GM12864 (cell line): ENCODE measurements at regions not wholly inside any gene's neighbourhood (a gene's known extent, or its start where the extent isn't known, plus 50 kb on each side); places are given as distances from the start of the nearest gene placed in this dataset.

Experiments
- DNase-seq: peaks from one replicate; pipeline ENCODE4 v3.0.0-alpha.2; 2011; ENCODE audit warnings: low read depth
- H3K4me3 ChIP-seq: 2 replicates; pipeline ENCODE4 v1.5.1; 2011; ENCODE audit warnings: mild to moderate bottlenecking, low read depth, low read length, control low read depth
- CTCF ChIP-seq: IDR thresholded peaks from 2 replicates; pipeline ENCODE4 v1.5.1; 2011; ENCODE audit warnings: low read depth, mild to moderate bottlenecking, moderate library complexity, low read length, control low read depth, inconsistent platforms; ENCODE audit errors: missing control alignments

DNA sequence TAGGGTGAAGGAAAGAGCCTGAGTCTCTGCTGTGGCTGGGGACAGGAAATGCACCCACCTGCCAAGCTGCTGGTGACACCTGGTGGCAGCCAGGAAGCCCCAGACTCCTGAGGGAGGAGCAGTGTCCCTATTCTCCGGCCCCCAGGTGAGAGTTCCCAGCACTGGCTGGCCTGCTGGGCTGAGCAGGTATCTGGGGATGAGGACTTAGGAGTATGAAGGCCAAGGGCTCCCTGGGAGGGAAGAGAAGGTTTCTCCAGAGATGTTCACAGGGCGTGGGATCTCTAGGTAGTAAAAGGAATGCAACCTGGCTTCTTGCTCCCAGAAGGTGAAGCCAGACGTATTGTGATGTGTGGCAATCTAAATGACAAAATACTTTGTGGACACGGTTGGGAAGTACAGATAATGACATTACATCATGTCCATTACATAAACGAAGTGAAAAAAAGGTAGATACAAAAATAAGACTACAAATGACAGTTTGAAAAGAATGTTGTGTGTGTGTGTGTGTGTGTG lies 75.8 kb upstream of the SLC1A4 start:
- H3K4me3 ChIP-seq, result no peak overlapping the region; the same call in 1 of the 2 replicates
- DNase-seq, result no peak
- TF ChIP-seq CTCF, result peak; percentile 49

DNA sequence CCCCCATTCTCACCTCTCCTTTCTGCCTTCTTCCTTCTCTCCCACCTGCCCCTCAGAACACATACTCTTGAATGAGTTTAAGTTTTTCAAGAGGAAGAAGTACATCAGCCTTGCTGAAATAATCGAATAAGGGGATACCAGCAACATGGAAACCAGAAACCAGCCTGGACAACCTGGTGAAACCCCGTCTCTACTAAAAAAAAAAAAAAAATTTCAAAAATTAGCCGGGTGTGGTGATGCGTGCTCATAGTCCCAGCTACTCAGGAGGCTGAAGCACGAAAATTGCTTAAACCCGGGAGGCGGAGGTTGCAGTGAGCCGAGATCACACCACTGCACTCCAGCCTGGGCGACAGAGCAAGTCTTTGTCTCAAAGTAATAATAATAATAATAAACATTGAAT lies 75.0 kb upstream of the SLC1A4 start:
- TF ChIP-seq CTCF, result no peak
- H3K4me3 ChIP-seq, result peak overlapping the region; percentile 18
- no peak for DNase-seq

DNA sequence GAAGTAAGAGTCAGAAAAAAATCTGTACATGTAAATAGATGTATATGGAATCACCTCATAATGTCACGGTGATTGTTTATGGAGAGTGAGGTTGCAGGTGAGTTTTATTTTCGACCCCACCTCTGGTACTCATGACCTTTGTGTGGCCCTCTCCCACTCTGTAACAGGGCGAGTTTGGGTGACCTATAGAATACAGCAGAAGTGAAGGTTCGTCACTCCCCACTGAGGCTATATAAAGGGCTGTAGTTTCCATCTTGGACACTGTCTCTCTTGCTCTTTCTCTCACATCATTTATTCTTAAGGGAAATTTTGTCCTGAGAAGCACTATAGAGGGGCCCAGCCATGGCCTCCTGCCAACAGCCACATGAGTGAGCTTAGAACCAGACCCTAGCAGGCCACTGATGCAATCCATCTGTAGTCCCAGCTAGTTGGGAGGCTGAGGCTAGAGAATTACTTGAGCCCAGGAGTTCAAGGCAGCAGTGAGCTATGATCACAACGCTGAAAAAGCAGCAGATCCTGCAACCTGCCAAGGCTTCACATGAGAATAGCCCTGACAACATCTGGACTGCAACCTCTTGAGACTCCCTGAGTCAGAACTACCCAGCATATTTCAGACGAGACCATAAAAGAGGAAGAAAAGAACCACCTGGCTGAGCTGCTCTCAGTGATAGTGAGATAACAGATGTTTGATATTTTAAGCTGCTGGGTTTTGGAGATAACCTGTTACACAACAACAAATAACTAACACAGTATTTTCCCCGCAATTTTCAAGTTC lies 74.3 kb upstream of the SLC1A4 start:
- DNase-seq, result peak; percentile 97
- TF ChIP-seq CTCF, result no peak
- H3K4me3 ChIP-seq, result peak overlapping the region; percentile 4; the same call in 1 of the 2 replicates

DNA sequence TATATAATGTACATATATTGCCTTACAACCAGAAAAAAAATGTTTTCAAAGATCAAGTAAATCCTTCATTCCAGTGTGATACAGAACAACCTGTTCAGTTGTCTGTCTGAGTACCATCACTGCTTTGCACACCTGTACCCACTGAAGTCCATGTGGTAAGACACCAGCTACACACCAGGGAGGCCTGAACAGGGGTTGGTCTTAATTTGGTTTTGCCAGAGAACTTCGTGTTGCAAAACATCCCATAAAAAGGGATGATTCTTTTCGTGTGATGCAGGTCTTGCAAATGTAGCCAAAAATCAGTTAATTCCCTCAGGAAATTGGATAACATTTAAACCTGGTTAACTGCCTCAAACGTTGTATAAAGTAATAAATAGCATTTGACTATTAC lies 73.7 kb upstream of the SLC1A4 start:
- H3K4me3 ChIP-seq, result no peak overlapping the region
- DNase-seq, result no peak

DNA sequence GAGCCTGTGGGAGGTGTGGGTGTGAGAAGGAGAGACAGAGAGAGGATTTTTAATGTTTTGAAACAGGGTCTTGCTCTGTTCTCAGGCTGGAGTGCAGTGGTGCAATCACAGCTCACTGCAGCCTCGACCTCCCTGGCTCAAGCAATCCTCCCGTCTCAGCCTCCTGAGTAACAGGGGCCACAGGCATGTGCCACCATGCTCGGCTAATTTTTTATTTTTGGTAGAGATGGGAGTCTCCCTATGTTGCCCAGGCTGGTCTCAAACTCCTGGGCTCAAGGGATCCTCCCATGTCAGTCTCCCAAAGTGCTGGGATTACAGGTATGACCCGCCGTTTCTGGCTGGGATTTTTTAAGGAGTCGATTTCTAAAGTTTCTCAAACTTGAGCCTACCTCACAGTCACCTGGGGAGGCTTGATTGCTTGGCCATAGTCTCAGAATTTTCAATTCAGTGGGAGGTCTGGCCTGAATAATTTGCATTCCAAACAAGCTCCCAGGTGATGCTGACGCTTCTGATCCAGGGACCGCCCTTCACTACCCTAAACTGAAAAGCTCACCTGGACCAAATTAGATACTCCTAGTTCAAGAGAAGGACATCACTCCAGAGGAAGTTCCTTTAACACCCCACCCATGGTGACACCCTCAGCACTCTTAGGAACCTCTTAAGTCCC lies 70.8 kb upstream of the SLC1A4 start:
- DNase-seq, result no peak
- H3K4me3 ChIP-seq, result no peak overlapping the region; the same call in 1 of the 2 replicates
- TF ChIP-seq CTCF, result no peak

More for the DNA sequence above, 73.7 kb upstream of the SLC1A4 start:
- no peak for TF ChIP-seq CTCF

GRCh38 chr2:64919261-64919660 lies 69.9 kb upstream of the SLC1A4 start:
- no peak overlapping the region for H3K4me3 ChIP-seq
- DNase-seq, result no peak
- no peak for TF ChIP-seq CTCF
